ENCODE measurements at regions not wholly inside any gene's neighbourhood (a gene's known extent, or its start where the extent isn't known, plus 50 kb on each side); places are given as distances from the start of the nearest gene placed in this dataset.
A peak's percentile ranks its signal among the peaks of the same experiment; 100 is the strongest.
"Not testable (repeated sequence)": the region's sequence is repeated elsewhere in the genome, so short reads cannot be mapped to it uniquely, and the experiment has no call there.

DNA sequence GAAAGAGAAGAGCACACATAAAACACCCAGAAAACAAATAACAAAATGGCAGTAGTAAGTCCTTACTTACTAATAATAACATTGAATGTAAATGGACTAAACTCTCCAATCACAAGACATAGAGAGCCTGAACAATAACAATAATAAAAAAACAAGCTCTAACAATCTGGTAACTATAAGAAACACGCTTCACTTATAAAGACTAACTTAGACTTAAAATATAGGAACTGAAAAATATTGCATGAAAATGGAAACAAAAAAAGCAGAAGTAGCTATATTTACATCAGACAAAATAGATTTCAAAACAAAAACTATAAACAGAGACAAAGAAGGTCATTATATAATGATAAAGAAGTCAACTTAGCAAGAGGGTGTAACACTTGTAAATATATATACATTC lies 83.1 kb upstream of the LYPLAL1 start:
- no peak for DNase-seq (ENCODE audit: low spot score)

DNA sequence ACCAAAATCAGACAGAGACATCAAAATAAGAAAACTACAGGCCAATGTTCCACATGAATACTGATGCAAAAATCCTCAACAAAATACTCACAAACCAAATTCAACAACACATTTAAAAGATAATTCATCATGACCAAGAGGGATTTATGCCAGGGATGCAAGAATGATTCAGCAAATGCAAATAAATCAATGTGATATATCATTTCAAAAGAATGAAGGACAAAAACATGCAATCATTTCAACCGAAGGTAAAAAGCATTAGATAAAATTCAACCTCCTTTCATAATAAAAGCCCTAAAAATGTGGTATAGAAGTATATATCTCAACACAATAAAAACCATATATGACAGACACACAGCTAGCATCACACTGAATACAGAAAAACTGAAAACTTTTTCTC lies 81.5 kb upstream of the LYPLAL1 start:
- DNase-seq (ENCODE audit: low spot score), result no peak

DNA sequence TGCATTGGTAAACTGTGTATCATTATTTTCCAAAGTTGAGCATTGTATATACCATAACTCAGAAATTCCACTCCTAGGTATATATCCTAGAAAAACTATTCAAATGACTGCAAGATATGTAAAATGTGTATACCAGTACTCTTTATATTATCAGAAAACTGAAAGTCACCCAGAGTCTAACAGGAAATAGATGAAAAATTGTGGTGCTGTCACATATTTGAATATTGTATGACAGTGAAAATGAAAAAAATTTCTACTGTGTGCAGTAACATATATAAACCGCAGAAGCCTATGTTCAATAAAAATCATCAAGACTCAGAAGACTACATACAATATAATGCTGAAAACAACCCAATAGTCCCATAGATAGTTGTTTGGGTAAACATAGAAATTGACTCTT lies 74.4 kb upstream of the LYPLAL1 start:
- DNase-seq (ENCODE audit: low spot score), result no peak

DNA sequence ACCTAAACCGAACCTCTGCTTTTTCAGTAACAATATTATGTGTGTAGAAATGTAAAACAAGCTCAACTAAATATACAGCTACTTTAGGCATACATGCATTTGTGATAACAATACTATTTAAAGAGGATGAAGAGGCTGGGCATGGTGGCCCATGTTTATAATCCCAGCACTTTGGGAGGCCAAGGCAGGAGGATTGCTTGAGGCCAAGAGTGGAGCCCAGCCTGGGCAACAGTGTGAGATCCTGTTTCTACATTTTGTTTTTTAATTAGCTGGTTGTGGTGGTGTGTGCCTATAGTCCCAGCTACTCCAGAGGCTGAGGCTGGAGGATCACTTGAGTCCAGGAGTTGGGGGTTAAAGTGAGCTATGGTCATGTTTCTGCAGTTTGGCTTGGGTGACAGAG lies 73.6 kb upstream of the LYPLAL1 start:
- DNase-seq (ENCODE audit: low spot score), result no peak

DNA sequence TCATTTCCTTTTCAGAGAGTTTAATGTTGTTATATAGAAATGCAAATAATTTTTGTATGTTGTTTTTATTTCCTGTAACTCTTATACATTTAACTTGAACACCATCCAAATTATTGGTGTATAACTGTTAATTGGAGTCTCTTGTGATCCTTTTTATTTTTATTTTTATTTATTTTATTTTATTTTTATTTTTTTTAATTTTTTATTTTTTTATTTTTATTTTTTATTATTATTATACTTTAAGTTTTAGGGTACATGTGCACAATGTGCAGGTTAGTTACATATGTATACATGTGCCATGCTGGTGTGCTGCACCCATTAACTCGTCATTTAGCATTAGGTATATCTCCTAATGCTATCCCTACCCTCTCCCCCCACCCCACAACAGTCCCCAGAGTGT lies 71.2 kb upstream of the LYPLAL1 start:
- not testable (repeated sequence) for DNase-seq (ENCODE audit: low spot score)

DNA sequence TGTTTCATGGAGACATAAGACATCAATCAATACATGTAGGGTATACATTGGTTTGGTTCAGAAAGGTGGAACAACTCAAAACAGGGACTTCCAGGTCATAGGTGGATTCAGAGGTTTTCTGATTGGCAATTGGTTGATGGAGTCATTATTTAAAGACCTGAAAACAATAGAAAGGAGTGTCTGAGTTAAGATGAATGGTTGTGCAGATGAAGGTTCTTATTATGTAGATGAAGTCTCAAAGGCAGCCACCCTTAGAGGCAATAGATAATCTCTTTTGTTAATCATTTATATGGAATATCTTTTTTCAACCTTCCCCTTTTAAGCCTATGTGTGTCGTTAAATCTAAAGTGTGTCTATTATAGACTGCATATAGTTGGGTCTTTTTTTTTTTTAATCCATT lies 67.8 kb upstream of the LYPLAL1 start:
- no peak for DNase-seq (ENCODE audit: low spot score)

DNA sequence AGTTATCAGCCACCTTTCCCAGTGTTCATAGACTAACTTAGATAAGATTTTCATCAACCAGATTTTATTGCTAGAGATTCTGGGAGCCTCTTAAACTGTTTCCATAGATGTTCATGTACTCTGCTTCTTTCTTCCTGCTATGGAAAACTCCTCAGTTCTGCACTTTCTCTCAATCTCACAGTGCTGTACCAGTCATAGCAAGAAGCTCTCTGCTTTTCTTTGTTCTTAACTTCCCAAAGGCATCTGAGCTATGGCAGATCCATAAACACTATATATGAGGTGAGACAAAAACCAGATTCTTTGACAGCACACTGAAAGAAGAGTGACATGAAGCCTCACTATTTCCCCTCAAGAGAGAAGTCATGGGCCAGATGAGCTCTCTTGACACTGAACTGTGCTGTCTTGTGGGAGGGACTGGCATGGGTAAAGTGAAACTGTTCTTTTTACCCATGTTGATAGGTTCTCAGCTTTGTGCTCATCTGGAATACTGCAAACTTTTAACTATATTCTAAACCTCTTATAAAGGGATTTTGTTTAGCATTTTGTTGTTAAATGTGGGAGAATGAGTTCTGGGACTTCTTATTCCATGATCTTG lies 64.2 kb upstream of the LYPLAL1 start:
- DNase-seq (ENCODE audit: low spot score), result no peak

DNA sequence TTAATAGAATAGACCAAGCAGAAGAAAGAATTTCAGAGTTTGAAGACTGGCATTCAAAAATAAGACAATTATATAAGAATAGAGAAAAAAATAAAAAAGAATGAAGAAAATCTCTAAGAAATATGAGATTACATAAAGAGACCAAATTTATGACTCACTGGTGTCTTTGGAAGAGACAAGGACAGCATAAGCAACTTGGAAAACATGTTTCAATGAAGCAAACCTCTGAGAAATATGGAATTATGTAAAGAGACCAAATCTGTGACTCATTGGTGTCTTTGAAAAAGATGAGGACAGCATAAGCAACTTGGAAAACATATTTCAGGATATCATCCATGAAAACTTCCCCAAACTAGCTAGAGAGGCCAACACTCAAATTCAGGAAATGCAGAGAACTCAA lies 60.4 kb upstream of the LYPLAL1 start:
- DNase-seq (ENCODE audit: low spot score), result no peak

DNA sequence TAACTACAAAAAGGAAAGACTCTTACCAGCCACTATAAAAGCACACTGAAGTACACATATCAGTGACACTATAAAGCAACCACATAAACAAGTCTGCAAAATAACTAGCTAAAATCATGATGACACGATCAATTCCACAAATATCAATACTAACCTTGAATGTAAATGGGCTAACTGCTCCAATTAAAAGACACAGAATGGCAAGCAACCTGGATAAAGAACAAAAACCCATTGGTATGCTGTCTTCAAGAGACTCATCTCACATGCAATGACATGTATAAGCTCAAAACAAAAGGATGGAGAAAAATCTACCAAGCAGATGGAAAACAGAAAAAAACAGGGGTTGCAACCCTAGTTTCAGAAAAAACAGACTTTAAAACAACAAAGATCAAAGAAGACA lies 59.7 kb upstream of the LYPLAL1 start:
- no peak for DNase-seq (ENCODE audit: low spot score)

DNA sequence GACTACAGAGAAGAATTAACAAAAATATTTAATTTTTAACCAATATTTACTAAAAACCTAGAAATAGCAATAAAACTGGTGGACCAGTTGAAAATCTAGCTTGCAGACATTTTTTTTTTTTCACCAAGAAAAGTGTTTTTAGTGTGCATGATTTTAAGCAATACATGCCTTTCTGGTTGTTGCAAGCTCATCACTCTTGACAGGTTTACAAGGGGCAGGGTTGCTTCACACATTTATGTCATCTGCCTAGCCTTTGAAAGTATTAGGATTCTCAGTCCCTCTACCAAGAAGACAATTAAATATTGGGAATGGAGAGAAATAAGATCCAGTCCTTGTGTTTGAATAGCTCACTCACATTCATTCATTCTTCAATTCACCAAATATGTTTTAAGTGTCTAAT lies 53.8 kb upstream of the LYPLAL1 start:
- no peak for DNase-seq (ENCODE audit: low spot score)

DNA sequence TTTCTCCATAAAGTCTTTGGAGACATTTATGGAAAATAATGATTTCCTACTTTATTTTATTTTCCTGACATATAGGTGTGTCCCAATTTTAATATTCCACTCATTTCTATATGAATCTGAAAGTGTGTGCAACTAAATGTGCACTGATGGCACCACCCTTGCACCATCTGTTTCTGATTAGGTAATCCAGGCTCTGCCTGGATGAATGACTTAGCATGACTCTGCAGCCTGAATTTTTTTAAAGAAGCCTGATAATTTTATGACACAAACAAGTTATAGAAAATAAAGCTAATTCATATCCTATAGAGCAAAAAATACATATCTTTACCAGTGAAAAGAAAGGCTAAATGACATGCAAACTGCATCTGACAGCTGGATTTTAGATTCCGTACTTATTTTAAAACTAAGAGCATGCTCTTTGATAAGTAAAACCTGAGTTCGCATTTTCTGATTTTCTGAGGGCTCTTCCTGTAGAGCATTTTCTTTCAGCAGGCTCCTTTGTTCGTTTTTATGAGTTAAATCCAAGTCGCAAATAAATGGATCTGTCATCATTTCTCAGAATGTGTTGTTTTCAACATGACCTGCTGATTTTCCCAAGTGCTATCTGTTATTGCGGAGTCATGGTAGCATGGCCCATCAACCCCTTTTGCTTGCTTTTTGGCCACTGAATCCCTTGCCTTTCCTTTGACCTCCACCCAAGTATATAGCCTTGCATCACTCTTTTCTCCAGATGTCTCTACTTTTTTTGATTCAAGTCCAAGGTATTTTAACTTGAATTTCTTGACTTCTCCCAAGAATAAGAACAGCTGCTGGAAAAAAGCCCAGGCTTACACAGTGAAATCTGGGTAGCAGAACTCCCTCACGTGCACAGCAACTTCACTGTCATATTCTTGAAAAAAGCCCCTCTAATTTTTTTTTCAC lies 52.8 kb upstream of the LYPLAL1 start:
- DNase-seq (ENCODE audit: low spot score), result peak; percentile 10

DNA sequence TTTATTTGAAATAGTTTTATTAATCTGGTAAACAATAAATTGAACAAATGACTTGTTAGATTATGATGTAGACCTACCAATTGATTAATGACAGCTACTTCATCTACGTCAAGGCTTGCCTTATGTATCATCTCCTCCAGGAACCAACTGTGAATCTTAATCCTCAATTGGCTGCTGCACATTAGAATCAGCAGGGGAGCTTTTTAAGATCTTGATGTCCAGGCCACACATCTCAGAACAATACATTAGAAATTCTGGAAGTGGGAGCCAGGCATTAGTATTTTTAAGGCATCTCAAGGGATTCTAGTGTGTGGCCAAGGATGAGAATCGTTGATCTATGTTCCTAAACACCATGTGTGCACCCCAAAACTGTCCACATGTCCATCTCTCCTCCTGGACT lies 52.0 kb upstream of the LYPLAL1 start:
- no peak for DNase-seq (ENCODE audit: low spot score)

DNA sequence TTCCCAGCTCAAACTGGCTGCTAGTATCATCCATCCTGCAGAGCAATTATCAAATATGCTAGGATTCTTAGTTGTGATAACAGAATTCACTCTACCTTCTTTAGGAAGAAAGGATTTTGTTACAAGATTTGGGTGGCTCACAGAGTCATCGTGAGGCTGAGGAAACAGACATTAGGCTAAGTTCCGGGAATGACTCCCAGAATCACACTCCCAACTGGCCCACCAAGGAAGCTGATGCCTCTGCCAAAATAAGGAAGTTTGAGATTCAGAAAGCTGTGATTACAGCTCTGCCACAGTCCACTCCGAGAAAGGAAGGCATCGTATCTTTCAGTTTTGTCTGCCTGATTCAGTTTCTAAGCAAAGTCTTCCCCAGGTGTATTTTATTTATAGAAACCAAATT lies 50.6 kb upstream of the LYPLAL1 start:
- DNase-seq (ENCODE audit: low spot score), result peak; percentile 19
